Neural cell (in vitro differentiated cells): ENCODE measurements at regions not wholly inside any gene's neighbourhood (a gene's known extent, or its start where the extent isn't known, plus 50 kb on each side); places are given as distances from the start of the nearest gene placed in this dataset.

Source experiments
- H2AFZ ChIP-seq: fragments of 200-600, 300-800 bp; sonication (generic), shearing (Covaris generic); 2 replicates; pipeline ENCODE4 v1.6.0; 2014; ENCODE audit warnings: low read depth, mild to moderate bottlenecking, antibody characterized with exemption, low read length, moderate library complexity
- H3F3A ChIP-seq: fragments of 200-600 bp; shearing (Covaris generic); 2 replicates; pipeline ENCODE4 v1.6.1; 2016; ENCODE audit warnings: mild to moderate bottlenecking, moderate library complexity, mixed read lengths, antibody characterized with exemption, low read length; ENCODE audit not compliant: insufficient read depth, poor library complexity, severe bottlenecking
- H3K27ac ChIP-seq: fragments of 200-600, 300-800 bp; sonication (generic), shearing (Covaris generic); 2 replicates; pipeline ENCODE4 v1.5.1; 2014; ENCODE audit warnings: mild to moderate bottlenecking, low read length, moderate library complexity
- H3K27me3 ChIP-seq: fragments of 300-800, 200-600 bp; sonication (generic), shearing (Covaris generic); 2 replicates; pipeline ENCODE4 v1.6.0; 2014; ENCODE audit warnings: mild to moderate bottlenecking, low read depth, low read length, moderate library complexity; ENCODE audit not compliant: insufficient read depth
- H3K36me3 ChIP-seq: fragments of 300-800, 200-600 bp; sonication (generic), shearing (Covaris generic); 2 replicates; pipeline ENCODE4 v1.5.1; 2014; ENCODE audit warnings: mild to moderate bottlenecking, antibody characterized with exemption, low read length, moderate library complexity; ENCODE audit not compliant: insufficient read depth
- H3K4me2 ChIP-seq: fragments of 300-800, 200-600 bp; sonication (generic), shearing (Covaris generic); 2 replicates; pipeline ENCODE4 v1.6.0; 2014; ENCODE audit warnings: mild to moderate bottlenecking, low read length
- H3K4me3 ChIP-seq: fragments of 300-800, 200-600 bp; sonication (generic), shearing (Covaris generic); 2 replicates; pipeline ENCODE4 v1.5.1; 2014; ENCODE audit warnings: mild to moderate bottlenecking, low read length, moderate library complexity
- H3K79me2 ChIP-seq: fragments of 200-600 bp; shearing (Covaris generic); replicated peaks from 2 replicates; pipeline ENCODE4 v1.6.0; 2014; ENCODE audit warnings: mild to moderate bottlenecking, low read length, moderate library complexity; ENCODE audit not compliant: insufficient read depth
- H3K9ac ChIP-seq: fragments of 300-800, 200-600 bp; sonication (generic), shearing (Covaris generic); 2 replicates; pipeline ENCODE4 v1.6.1; 2016; ENCODE audit warnings: mild to moderate bottlenecking, low read length, mixed read lengths
- H3K9me2 ChIP-seq: fragments of 200-600 bp; shearing (Covaris generic); 2 replicates; pipeline ENCODE4 v1.6.1; 2016; ENCODE audit warnings: mild to moderate bottlenecking, low read length, mixed read lengths; ENCODE audit not compliant: insufficient read depth
- H3K9me3 ChIP-seq: fragments of 200-600, 300-800 bp; sonication (generic), shearing (Covaris generic); 2 replicates; pipeline ENCODE4 v1.6.1; 2016; ENCODE audit warnings: mild to moderate bottlenecking, mixed run types, low read length, moderate library complexity, mixed read lengths
- H4K20me1 ChIP-seq: fragments of 200-600 bp; shearing (Covaris generic); 2 replicates; pipeline ENCODE4 v1.6.1; 2016; ENCODE audit warnings: mild to moderate bottlenecking, mixed run types; ENCODE audit not compliant: insufficient read depth
- CTCF ChIP-seq: fragments of 450-650 bp; IDR thresholded peaks from 2 replicates; pipeline ENCODE4 v1.5.1; 2014; ENCODE audit warnings: antibody characterized with exemption, mild to moderate bottlenecking, moderate library complexity; ENCODE audit not compliant: poor library complexity, severe bottlenecking
- EP300 ChIP-seq: fragments of 450-650 bp; conservative IDR thresholded peaks from 2 replicates; pipeline ENCODE4 v1.6.1; 2014; ENCODE audit warnings: antibody characterized with exemption, mild to moderate bottlenecking, moderate library complexity; ENCODE audit not compliant: poor library complexity, severe bottlenecking
- EZH2 ChIP-seq: fragments of 200-600, 300-800 bp; shearing (Covaris generic), sonication (generic); IDR thresholded peaks from 2 replicates; pipeline ENCODE4 v1.6.1; 2014; ENCODE audit warnings: antibody characterized with exemption, low read length, borderline replicate concordance, mild to moderate bottlenecking; ENCODE audit not compliant: insufficient read depth, poor library complexity, severe bottlenecking
- MXI1 ChIP-seq: fragments of 450-650 bp; conservative IDR thresholded peaks from 2 replicates; pipeline ENCODE4 v1.6.1; 2014; ENCODE audit warnings: antibody characterized with exemption, mild to moderate bottlenecking; ENCODE audit not compliant: poor library complexity, severe bottlenecking
- POLR2AphosphoS5 ChIP-seq: IDR thresholded peaks from 2 replicates; pipeline ENCODE4 v1.6.1; 2012
- RAD21 ChIP-seq: fragments of 450-650 bp; conservative IDR thresholded peaks from 2 replicates; pipeline ENCODE4 v1.6.1; 2014; ENCODE audit warnings: antibody characterized with exemption, mild to moderate bottlenecking, moderate library complexity
- REST ChIP-seq: IDR thresholded peaks from 2 replicates; pipeline ENCODE4 v1.6.1; 2012; ENCODE audit warnings: borderline replicate concordance
- SMC3 ChIP-seq: fragments of 450-650 bp; conservative IDR thresholded peaks from 2 replicates; pipeline ENCODE4 v1.6.1; 2014; ENCODE audit warnings: antibody characterized with exemption, mild to moderate bottlenecking, moderate library complexity; ENCODE audit not compliant: poor library complexity
- TAF1 ChIP-seq: IDR thresholded peaks from 2 replicates; pipeline ENCODE4 v1.6.1; 2012; ENCODE audit warnings: low read depth

- no peak overlapping the region for H2AFZ ChIP-seq
- H3K4me2 ChIP-seq, result no peak overlapping the region
- no peaks in the 10 kb centered on the region for H3K79me2 ChIP-seq
- no peak overlapping the region for H3K27ac ChIP-seq
- TF ChIP-seq MXI1 (no peak), EZH2 (no peak), TAF1 (no peak), SMC3 (no peak), EP300 (no peak), REST (no peak), RAD21 (no peak)
- H3K4me3 ChIP-seq, result no peak overlapping the region
- no peaks in the 10 kb centered on the region for H3K36me3 ChIP-seq
- no peak overlapping the region for H3K9ac ChIP-seq
- no peaks in the 10 kb centered on the region for H3K27me3 ChIP-seq
- no peaks in the 10 kb centered on the region for H3F3A ChIP-seq
- no peaks in the 10 kb centered on the region for H4K20me1 ChIP-seq
- no peaks in the 10 kb centered on the region for H3K9me3 ChIP-seq
- no peaks in the 10 kb centered on the region for H3K9me2 ChIP-seq
These were observed 63.5 kb upstream of the DMRTB1 start for GRCh38 chr1:53395671-53396215.

GRCh38 chr1:53396573-53397268 is 62.5 kb upstream of the DMRTB1 start:
- no peaks in the 10 kb centered on the region for H3F3A ChIP-seq
- H3K79me2 ChIP-seq, result no peaks in the 10 kb centered on the region
- H3K9me3 ChIP-seq, result no peaks in the 10 kb centered on the region
- TF ChIP-seq EZH2 (no peak), TAF1 (no peak), MXI1 (no peak), CTCF (no peak), RAD21 (no peak), REST (no peak), POLR2AphosphoS5 (no peak), SMC3 (no peak), EP300 (no peak)
- no peak overlapping the region for H3K9ac ChIP-seq
- no peak overlapping the region for H3K4me3 ChIP-seq
- no peaks in the 10 kb centered on the region for H4K20me1 ChIP-seq
- no peaks in the 10 kb centered on the region for H3K9me2 ChIP-seq
- no peak overlapping the region for H3K27ac ChIP-seq
- no peaks in the 10 kb centered on the region for H3K27me3 ChIP-seq
- no peak overlapping the region for H2AFZ ChIP-seq
- no peak overlapping the region for H3K4me2 ChIP-seq
- no peaks in the 10 kb centered on the region for H3K36me3 ChIP-seq
